ENCODE measurements at regions not wholly inside any gene's neighbourhood (a gene's known extent, or its start where the extent isn't known, plus 50 kb on each side); places are given as distances from the start of the nearest gene placed in this dataset.

DNA sequence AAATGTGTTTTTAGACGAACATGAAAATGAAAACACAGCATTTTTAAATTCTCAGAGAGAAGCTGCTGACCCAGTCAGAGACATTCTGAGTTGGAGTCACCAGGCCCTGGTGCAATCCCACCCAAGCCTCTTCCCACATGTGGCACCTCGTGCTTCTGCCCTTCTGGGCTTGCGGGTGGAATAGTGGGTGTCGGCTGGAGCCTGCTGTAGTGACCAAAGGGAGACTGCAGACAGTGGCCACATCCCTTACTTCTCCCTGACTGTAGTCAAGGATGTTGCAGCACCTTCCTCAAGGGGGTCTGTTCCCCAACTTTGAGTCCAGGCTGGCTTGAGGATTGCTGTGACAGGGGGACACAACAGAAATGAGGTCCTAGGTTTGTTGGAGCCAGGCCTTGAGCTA lies 104.4 kb upstream of the GLI2 start:
- no peak for TF ChIP-seq TAF1 (IDR thresholded peaks at IDR 0.05; ENCODE audit: low read depth)
- TF ChIP-seq, protein P1, sequence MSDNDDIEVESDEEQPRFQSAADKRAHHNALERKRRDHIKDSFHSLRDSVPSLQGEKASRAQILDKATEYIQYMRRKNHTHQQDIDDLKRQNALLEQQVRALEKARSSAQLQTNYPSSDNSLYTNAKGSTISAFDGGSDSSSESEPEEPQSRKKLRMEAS (IDR thresholded peaks at IDR 0.05) = no peak
- TF ChIP-seq FOXM1 (IDR thresholded peaks at IDR 0.05; ENCODE audit: borderline replicate concordance, low read depth) = no peak
- TF ChIP-seq YY1 (IDR thresholded peaks at IDR 0.05; ENCODE audit: low read depth) = no peak
- no peak for TF ChIP-seq EP300 (IDR thresholded peaks at IDR 0.05; ENCODE audit: borderline replicate concordance)
- TF ChIP-seq TCF12 (IDR thresholded peaks at IDR 0.05; ENCODE audit: low read depth) = no peak
- TF ChIP-seq, protein P2, sequence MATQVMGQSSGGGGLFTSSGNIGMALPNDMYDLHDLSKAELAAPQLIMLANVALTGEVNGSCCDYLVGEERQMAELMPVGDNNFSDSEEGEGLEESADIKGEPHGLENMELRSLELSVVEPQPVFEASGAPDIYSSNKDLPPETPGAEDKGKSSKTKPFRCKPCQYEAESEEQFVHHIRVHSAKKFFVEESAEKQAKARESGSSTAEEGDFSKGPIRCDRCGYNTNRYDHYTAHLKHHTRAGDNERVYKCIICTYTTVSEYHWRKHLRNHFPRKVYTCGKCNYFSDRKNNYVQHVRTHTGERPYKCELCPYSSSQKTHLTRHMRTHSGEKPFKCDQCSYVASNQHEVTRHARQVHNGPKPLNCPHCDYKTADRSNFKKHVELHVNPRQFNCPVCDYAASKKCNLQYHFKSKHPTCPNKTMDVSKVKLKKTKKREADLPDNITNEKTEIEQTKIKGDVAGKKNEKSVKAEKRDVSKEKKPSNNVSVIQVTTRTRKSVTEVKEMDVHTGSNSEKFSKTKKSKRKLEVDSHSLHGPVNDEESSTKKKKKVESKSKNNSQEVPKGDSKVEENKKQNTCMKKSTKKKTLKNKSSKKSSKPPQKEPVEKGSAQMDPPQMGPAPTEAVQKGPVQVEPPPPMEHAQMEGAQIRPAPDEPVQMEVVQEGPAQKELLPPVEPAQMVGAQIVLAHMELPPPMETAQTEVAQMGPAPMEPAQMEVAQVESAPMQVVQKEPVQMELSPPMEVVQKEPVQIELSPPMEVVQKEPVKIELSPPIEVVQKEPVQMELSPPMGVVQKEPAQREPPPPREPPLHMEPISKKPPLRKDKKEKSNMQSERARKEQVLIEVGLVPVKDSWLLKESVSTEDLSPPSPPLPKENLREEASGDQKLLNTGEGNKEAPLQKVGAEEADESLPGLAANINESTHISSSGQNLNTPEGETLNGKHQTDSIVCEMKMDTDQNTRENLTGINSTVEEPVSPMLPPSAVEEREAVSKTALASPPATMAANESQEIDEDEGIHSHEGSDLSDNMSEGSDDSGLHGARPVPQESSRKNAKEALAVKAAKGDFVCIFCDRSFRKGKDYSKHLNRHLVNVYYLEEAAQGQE (IDR thresholded peaks at IDR 0.05; ENCODE audit: low read depth) = no peak
- TF ChIP-seq EGR1 (IDR thresholded peaks at IDR 0.05) = no peak

DNA sequence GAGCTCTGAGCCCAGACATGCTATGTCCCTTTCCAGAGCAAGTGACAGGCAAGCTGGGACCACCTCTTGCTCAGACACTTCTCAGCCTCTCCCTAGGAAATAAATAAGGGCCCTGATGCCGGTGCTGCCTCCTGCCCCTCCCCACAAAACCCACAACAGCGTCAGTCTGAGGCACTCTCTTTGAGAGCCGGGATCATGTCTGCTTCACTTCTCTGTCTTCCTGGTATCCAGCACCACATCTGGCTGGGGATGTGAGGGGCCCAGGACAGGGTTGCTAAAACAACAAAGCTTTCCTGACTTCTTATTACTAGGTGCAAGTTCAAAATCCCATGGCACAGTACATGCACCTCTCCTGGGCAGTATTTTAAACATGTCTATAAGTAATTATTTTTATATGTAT lies 103.9 kb upstream of the GLI2 start:
- TF ChIP-seq RAD21 (IDR thresholded peaks at IDR 0.05; ENCODE audit: low read depth) (no peak), YY1 (IDR thresholded peaks at IDR 0.05; ENCODE audit: low read depth) (no peak), EP300 (IDR thresholded peaks at IDR 0.05; ENCODE audit: borderline replicate concordance) (no peak), TEAD4 (IDR thresholded peaks at IDR 0.05) (no peak), EGR1 (IDR thresholded peaks at IDR 0.05) (no peak), NFIC (IDR thresholded peaks at IDR 0.05) (no peak), FOXM1 (IDR thresholded peaks at IDR 0.05; ENCODE audit: borderline replicate concordance, low read depth) (no peak), TAF1 (IDR thresholded peaks at IDR 0.05; ENCODE audit: low read depth) (no peak), ZBTB7A (IDR thresholded peaks at IDR 0.05; ENCODE audit: low read depth) (no peak), CEBPB (IDR thresholded peaks at IDR 0.05) (no peak), TCF12 (IDR thresholded peaks at IDR 0.05; ENCODE audit: low read depth) (no peak)
- TF ChIP-seq, protein P1 (IDR thresholded peaks at IDR 0.05) = no peak
- TF ChIP-seq, protein P3, sequence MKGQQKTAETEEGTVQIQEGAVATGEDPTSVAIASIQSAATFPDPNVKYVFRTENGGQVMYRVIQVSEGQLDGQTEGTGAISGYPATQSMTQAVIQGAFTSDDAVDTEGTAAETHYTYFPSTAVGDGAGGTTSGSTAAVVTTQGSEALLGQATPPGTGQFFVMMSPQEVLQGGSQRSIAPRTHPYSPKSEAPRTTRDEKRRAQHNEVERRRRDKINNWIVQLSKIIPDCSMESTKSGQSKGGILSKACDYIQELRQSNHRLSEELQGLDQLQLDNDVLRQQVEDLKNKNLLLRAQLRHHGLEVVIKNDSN (IDR thresholded peaks at IDR 0.05) = no peak
- TF ChIP-seq, protein P2 (IDR thresholded peaks at IDR 0.05; ENCODE audit: low read depth) = no peak

DNA sequence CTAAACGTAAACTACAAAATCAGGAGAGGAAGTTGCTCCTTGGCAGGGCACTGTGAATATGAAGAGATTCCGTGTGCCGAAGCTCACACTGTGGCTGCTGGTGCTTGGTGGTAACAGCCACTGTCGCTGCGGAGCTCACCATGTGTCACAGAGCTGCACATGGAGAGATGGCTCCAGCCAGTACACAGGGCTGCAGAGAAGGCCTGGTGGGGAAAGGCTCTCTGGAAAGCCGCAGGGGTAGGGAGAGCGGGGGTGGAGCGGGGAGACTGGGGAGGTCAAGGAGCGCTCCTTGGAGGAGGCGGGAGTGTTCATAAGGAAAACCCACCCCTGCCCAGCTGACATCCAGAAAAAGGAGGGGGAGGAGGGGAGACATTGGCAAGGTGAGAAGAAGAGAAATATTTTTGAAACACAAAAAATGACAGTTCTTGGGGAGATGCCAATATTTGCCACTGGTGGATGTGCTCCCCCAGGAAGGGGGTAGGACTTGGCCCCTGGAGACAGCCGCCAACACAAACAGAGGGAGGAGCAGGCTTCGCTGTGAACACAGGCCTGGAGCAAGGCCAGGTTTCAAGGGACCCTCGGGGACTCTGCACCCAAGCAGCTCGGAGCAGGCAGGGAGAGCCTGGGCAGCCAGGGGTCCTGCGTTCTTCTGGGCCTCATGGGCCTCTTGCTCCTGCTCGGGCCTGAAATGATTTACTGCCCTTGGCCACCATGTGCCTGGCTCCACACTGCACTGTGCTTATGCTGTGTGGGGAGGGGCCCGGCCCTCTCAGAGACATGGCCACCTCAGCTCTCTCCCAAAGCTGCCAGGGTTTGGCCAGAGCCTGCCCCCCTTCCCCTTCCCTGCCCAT lies 102.6 kb upstream of the GLI2 start:
- TF ChIP-seq FOXM1 (IDR thresholded peaks at IDR 0.05; ENCODE audit: borderline replicate concordance, low read depth) (no peak), TAF1 (IDR thresholded peaks at IDR 0.05; ENCODE audit: low read depth) (no peak), EGR1 (IDR thresholded peaks at IDR 0.05) (no peak), TCF12 (IDR thresholded peaks at IDR 0.05; ENCODE audit: low read depth) (no peak), NFIC (IDR thresholded peaks at IDR 0.05) (no peak), TEAD4 (IDR thresholded peaks at IDR 0.05) (no peak), CEBPB (IDR thresholded peaks at IDR 0.05) (no peak), EP300 (IDR thresholded peaks at IDR 0.05; ENCODE audit: borderline replicate concordance) (no peak), RAD21 (IDR thresholded peaks at IDR 0.05; ENCODE audit: low read depth) (no peak)
- TF ChIP-seq, protein P1 (IDR thresholded peaks at IDR 0.05) = no peak
- TF ChIP-seq, protein P2 (IDR thresholded peaks at IDR 0.05; ENCODE audit: low read depth) = no peak
- TF ChIP-seq, protein P3 (IDR thresholded peaks at IDR 0.05) = no peak

DNA sequence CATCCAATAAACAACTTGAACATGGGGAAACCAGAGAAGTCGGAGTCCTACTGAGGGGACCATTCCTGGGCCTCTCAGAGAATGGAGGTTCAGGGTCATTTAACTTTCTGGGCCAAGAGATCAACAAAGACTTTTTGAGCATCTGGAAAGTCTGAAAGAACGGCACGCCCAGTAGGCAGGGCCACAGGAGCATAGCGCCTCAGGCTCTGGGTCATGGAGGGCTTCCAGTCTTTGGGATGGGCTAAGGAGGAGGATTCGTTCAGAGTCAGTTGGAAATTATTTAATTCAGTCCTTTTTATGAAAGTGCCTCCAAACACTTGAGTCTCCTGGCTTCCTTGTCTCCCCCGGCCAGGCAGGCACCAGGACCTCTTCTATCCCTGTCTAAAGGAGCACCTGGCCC lies 101.1 kb upstream of the GLI2 start:
- TF ChIP-seq, protein P2 (IDR thresholded peaks at IDR 0.05; ENCODE audit: low read depth) = no peak
- no peak for TF ChIP-seq TCF12 (IDR thresholded peaks at IDR 0.05; ENCODE audit: low read depth)
- no peak for TF ChIP-seq ZBTB7A (IDR thresholded peaks at IDR 0.05; ENCODE audit: low read depth)
- TF ChIP-seq RAD21 (IDR thresholded peaks at IDR 0.05; ENCODE audit: low read depth) = no peak
- no peak for TF ChIP-seq CEBPB (IDR thresholded peaks at IDR 0.05)
- TF ChIP-seq EGR1 (IDR thresholded peaks at IDR 0.05) = no peak
- no peak for TF ChIP-seq YY1 (IDR thresholded peaks at IDR 0.05; ENCODE audit: low read depth)
- no peak for TF ChIP-seq TEAD4 (IDR thresholded peaks at IDR 0.05)
- no peak for TF ChIP-seq EP300 (IDR thresholded peaks at IDR 0.05; ENCODE audit: borderline replicate concordance)
- no peak for TF ChIP-seq NFIC (IDR thresholded peaks at IDR 0.05)
- TF ChIP-seq, protein P1 (IDR thresholded peaks at IDR 0.05) = no peak
- TF ChIP-seq, protein P3 (IDR thresholded peaks at IDR 0.05) = no peak
- no peak for TF ChIP-seq FOXM1 (IDR thresholded peaks at IDR 0.05; ENCODE audit: borderline replicate concordance, low read depth)
- no peak for TF ChIP-seq CREB1 (IDR thresholded peaks at IDR 0.05; ENCODE audit: low read depth)
- TF ChIP-seq TAF1 (IDR thresholded peaks at IDR 0.05; ENCODE audit: low read depth) = no peak
